HG03025 (cell line): ENCODE measurements at regions not wholly inside any gene's neighbourhood (a gene's known extent, or its start where the extent isn't known, plus 50 kb on each side); places are given as distances from the start of the nearest gene placed in this dataset.

ENCODE experiments used
- ATAC-seq: cut with Tn5 transposase; IDR thresholded peaks from one replicate; pipeline ENCODE4 v1.9.1; 2021; ENCODE audit warnings: mild to moderate bottlenecking, moderate library complexity; ENCODE audit not compliant: unreplicated experiment, low FRiP score

DNA sequence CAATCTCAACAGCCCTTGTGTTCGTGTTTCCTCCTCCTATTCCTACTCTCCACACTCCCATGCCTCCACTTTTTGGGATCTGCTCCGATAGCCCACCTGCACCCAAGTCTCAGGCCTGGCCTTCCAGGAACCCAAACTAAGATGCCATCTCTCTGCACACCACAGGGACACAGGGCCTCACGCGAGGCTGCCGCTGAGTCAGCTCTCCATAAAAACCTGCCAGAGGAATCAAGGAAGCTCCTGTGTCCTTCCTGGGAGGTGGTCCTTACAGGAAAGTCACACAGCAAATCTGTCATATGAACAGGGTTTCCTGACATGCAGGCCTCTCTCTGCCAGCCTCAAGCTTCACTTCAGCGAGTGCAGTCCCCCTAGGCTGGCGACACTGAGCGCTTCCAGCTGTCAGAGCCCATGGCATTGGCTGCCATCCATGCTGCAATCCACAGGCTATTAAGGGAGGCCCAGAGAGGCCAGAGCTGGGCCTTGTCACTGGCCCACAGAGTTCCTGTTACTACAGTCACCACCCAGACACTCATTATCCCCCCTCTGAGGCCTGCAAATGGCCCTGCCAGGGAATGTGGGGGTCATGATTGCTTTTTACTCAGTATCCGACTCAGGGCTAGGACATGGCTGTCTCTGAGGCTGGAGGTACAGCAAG, 151.4 kb downstream of the OAT start:
- no peak for ATAC-seq

DNA sequence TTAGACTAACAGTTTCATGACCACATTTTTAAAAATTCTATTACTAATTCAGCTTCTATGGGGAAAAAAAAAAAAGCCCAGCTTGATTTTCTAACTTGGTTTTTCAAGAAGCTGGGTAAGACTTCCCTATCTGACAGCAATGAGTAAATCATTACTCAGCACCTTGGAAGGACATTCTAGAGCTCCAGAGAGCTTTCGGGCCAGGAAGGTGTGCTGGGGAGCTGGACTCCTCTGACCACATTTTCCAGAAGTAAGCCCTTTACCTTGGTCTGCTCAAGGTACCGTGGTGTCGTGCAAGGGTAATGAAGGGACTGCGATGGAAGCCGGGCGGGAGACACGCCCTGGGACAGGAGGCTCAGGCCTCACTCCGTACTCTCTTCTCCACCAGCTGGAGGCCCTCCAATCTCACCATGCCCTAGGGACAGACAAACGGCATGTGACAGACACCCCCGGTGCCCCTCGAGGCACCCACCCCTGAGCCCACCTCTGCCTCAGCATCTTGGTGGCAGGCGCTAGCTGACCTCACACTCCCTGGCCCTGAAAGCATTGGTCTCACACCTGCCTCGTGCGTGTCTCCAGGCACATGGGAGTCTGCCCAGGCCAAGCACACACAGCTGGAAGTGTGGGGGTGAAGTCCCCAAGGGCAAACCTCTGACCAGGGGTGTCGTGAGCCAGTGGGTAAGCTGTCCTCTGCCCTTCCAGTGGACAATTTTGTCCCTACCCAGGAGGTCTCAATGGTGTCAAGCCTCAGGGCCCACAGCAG, 152.1 kb downstream of the OAT start:
- ATAC-seq, result no peak

DNA sequence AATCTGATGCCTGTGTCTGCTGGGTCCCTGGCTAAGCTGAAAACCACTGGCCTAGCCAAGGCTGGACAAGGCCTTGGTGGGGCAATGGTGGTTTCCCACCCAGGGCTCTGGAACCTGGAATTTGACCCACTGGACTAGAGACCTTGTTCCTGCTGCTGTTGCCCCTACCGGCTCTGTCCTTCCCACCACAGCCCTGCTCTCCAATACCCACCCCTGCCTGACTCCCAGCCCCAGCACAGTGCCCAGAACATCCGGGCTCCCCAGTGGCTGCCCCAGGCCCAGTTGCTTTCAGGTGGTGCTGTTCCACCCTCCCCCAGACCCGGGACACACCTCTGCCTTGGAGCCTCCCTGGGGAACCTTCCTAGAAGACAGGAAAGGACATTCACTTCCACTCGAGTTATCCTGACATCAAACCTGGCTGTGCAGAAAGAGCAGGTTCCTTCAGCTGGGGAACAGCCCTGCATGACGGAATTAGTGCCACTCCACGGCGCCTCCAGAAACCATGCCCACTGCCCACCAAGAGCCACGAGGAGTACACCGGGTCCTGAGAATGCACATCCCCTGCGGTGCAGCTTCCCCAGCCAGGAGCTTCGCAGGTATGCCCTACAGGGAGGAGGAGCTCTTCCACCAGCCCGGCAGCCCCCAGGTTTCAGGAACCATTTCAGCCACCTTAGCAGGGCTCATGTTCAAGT, 152.8 kb downstream of the OAT start:
- ATAC-seq, result no peak

- ATAC-seq, result no peak
Observed at GRCh38 chr10:124265391-124265745, 153.4 kb downstream of the OAT start.

- no peak for ATAC-seq
Observed at GRCh38 chr10:124264711-124265390, 153.9 kb downstream of the OAT start.

- ATAC-seq, result no peak
Observed at GRCh38 chr10:124264271-124264670, 154.5 kb downstream of the OAT start.

- no peak for ATAC-seq
Observed at GRCh38 chr10:124263726-124264125, 155.0 kb downstream of the OAT start.

DNA sequence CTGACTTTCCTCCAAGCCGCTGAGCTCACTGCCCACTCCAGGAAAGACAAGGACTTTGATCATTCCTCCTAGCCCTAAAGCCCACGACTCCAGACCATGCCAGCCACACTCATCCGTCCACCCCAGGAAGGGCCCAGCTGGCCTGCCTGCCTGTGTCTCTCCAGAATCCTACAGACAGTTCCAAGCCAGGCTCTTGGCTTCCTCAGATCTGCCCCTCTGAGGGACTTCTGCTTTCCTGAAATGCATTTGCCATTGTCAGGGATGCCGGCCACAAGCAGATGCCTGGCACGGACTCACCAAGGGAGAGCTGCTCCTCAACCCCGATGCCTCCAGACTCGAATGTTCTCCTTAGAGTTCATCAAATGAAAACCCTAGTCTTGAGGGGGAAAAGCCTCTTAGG, 155.8 kb downstream of the OAT start:
- ATAC-seq, result no peak

- ATAC-seq, result no peak
Observed at GRCh38 chr10:124262234-124262865, 156.4 kb downstream of the OAT start.

DNA sequence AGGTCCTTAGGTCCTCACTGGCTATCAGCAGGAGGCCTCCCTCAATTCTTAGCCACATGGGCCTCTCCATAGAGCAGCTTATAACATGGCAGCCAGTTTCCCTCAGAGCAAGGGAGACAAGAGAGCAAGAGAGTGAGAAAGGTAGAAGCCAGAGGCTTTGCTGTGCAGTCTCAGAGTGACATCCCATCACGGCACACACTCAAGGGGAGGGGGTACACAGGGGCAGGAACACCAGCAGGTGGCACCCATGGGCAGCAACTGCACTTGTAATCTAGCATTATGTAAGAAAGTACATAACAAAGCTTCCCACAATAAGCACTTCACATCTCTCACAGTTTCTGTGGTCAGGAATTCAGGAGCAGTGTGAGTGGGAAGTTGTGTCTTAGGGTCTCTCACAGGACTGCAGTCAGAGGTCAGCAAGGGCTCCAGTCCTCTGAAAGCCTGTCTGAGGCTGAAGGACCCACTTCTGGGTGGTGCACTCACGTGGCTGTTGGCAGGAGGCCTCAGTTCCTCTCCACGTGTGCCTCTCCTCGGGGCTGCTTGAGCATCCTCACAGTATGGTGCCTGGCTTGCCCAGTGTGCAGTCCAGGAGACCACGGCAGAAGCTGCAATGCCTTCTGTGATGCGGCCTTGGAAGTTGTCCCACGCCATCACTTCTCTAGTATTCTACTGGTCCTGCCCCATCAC, 159.4 kb downstream of the OAT start:
- no peak for ATAC-seq

DNA sequence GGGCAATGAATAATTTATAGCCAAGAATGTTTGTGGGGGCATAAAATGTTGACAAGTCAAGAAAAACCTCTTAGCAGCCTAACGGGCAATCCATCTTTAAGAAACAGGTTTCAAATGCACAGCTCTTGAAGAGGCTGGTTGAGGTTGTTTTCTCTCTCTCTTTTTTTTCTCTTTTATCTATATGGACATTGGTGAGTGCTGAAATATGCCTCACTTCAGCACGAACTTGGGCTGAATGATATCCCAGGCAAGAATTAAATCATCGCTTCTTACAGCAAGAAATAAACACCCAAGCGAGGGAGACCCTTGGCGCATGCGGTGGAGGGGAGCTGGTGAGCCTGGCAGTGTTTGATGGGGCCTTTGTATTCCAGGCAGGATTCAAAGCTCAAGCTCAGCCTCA, 160.9 kb downstream of the OAT start:
- no peak for ATAC-seq

GRCh38 chr10:124256151-124256550, 162.6 kb downstream of the OAT start:
- ATAC-seq, result no peak

DNA sequence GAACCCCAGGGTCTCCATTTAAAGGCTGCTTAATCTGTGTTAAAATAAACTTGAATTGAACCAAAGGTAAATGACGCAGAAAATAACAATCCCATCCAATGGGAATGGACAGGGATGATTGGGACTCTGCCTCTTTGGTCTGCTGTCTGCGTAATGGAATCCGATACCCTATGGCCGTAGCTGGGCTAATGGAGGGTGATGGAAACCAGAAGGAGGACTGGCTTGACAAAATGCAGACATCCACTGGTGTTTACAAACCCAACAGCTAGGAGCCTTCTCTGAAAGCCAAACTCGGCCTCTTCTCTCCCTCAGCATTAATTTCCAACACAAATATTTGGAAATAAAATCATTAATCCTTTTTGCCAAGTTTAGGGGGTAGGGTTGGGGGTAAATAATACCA, 162.2 kb upstream of the CHST15 start:
- no peak for ATAC-seq

- no peak for ATAC-seq
Observed at GRCh38 chr10:124254490-124254889, 161.1 kb upstream of the CHST15 start.

DNA sequence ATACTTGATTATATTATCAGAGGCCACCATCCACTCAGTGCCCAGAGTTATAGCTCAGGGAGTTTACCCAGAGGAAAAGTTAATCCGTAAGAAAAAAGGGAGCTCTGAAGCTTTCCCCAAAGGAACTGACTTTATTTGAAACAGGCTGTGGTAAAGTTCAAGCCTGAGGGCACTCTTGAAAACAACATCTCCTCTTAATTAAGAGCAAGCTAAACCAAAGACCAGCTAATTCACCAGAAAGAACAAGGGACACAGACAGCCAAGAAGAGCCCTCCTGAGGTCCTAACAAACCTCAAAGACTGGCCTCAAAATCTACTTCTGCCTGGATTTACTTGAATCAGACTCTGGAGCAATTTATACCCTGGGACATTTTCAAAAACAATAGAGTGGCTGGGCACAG, 159.6 kb upstream of the CHST15 start:
- ATAC-seq, result no peak

- ATAC-seq, result no peak
Observed at GRCh38 chr10:124252097-124252715, 158.8 kb upstream of the CHST15 start.

DNA sequence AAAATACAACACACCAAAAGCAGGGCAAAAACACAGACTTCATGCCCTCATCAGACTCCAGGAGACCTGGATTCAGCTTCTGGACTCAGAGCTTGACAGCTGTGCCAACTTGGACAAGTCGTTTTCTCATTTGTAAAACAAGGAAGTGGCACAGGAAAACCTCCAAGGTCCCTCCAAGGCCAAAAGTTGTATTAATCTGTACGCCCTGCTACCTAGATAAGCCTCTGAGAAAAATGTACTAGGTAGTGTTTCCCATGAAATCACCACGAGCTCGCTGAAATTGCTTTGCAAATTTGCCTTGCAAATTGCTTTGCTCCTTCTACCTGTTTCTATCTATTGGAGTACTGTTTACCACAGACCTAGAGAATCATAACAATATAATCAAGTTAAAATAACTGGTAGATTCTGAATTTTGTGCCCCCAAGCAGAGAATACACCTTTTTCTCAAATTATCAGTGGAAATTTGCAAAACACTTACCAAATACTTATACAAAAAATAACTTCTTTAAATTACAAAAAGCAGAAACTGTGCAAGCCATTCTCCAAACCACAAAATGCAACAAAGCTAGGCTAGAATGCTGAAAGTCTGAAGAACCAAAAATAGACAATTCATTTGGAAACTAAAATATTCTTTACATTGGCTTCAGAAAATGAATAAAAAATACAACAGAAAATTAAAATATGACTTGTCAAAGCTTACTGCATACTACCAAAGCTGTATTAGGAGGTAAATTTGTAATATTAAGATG, 158.1 kb upstream of the CHST15 start:
- no peak for ATAC-seq

- no peak for ATAC-seq
Observed at GRCh38 chr10:124250506-124250905, 157.1 kb upstream of the CHST15 start.

- ATAC-seq, result no peak
Observed at GRCh38 chr10:124249812-124250432, 156.5 kb upstream of the CHST15 start.
